ENCODE measurements at regions not wholly inside any gene's neighbourhood (a gene's known extent, or its start where the extent isn't known, plus 50 kb on each side); places are given as distances from the start of the nearest gene placed in this dataset.

GRCh38 chr9:78860801-78861475, 564.0 kb downstream of the PSAT1 start:
- peak; percentile 51 for DNase-seq
- TF ChIP-seq CTCF (IDR thresholded peaks at IDR 0.05; ENCODE audit: low read depth, low read length, missing control alignments): peak; percentile 42
- H3K36me3 ChIP-seq (replicated peaks): no peaks in the 10 kb centered on the region
- in situ Hi-C loops (cut with HindIII; ENCODE audit: low pct_ligation_motif_present, low sequenced_read_pairs): no loop called here
- H3K27me3 ChIP-seq (replicated peaks): no peaks in the 10 kb centered on the region
- no peak overlapping the region for H3K27ac ChIP-seq
- no peak overlapping the region for H3K4me3 ChIP-seq (ENCODE audit: low read depth, low read length)

- H3K27ac ChIP-seq: no peak overlapping the region
- no peaks in the 10 kb centered on the region for H3K27me3 ChIP-seq (replicated peaks)
- DNase-seq: no peak
- no peak overlapping the region for H3K4me3 ChIP-seq (ENCODE audit: low read depth, low read length)
- no peaks in the 10 kb centered on the region for H3K36me3 ChIP-seq (replicated peaks)
- in situ Hi-C loops (cut with HindIII; ENCODE audit: low pct_ligation_motif_present, low sequenced_read_pairs): no loop called here
- TF ChIP-seq CTCF (IDR thresholded peaks at IDR 0.05; ENCODE audit: low read depth, low read length, missing control alignments): no peak
These were observed 566.6 kb downstream of the PSAT1 start for GRCh38 chr9:78863531-78863930.

GRCh38 chr9:78865737-78866136, 568.8 kb downstream of the PSAT1 start:
- Histone ChIP-seq H3K27ac (peak overlapping the region; percentile 75), H3K27me3 (replicated peaks) (no peaks in the 10 kb centered on the region), H3K4me3 (ENCODE audit: low read depth, low read length) (no peak overlapping the region), H3K36me3 (replicated peaks) (no peaks in the 10 kb centered on the region)
- TF ChIP-seq CTCF (IDR thresholded peaks at IDR 0.05; ENCODE audit: low read depth, low read length, missing control alignments): no peak
- DNase-seq: no peak
- in situ Hi-C loops (cut with HindIII; ENCODE audit: low pct_ligation_motif_present, low sequenced_read_pairs): no loop called here

GRCh38 chr9:78866207-78867132, 569.5 kb downstream of the PSAT1 start:
- no peak for TF ChIP-seq CTCF (IDR thresholded peaks at IDR 0.05; ENCODE audit: low read depth, low read length, missing control alignments)
- H3K4me3 ChIP-seq (ENCODE audit: low read depth, low read length): no peak overlapping the region
- in situ Hi-C loops (cut with HindIII; ENCODE audit: low pct_ligation_motif_present, low sequenced_read_pairs): no loop called here
- peak overlapping the region; percentile 75 for H3K27ac ChIP-seq
- no peaks in the 10 kb centered on the region for H3K27me3 ChIP-seq (replicated peaks)
- H3K36me3 ChIP-seq (replicated peaks): no peaks in the 10 kb centered on the region
- DNase-seq: peak; percentile 87

GRCh38 chr9:78871086-78871451, 574.1 kb downstream of the PSAT1 start:
- in situ Hi-C loops (cut with HindIII; ENCODE audit: low pct_ligation_motif_present, low sequenced_read_pairs): no loop called here
- TF ChIP-seq CTCF (IDR thresholded peaks at IDR 0.05; ENCODE audit: low read depth, low read length, missing control alignments): no peak
- peak overlapping the region; percentile 50 for H3K27ac ChIP-seq
- no peak overlapping the region for H3K4me3 ChIP-seq (ENCODE audit: low read depth, low read length)
- no peaks in the 10 kb centered on the region for H3K36me3 ChIP-seq (replicated peaks)
- DNase-seq: no peak
- no peaks in the 10 kb centered on the region for H3K27me3 ChIP-seq (replicated peaks)
